ENCODE measurements at regions not wholly inside any gene's neighbourhood (a gene's known extent, or its start where the extent isn't known, plus 50 kb on each side); places are given as distances from the start of the nearest gene placed in this dataset.

DNA sequence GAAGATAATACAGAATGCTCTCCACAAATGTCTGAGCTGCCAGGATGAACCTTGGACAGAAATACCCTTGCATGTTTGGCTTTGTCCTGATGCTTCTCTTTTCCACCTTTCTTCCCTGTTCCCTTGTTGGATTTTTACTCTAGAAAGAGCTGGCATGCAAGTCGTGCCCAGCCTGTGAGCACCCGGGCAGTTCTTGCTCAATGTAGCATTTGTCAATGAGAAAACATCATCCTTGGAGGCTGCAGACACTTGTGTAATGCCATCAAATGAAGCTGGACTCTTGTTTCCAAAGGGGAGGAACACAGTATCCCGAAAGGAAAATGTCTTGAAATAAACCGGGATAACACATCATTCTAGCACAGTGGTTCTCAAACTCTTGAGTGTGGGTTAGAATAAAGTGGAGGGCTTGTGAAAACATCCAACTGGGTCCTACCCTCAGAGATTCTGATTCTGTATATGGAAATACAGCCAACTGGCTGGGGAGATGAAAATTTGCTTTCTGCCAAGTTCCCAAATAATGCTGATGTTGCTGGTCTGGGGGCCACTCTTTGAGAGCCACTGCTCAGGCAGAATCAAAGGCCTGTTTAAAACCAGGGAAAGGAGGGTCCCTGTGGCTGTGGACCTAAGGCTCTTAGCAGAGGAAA lies 237.2 kb downstream of the SPATA18 start:
- no peak for FAIRE-seq

DNA sequence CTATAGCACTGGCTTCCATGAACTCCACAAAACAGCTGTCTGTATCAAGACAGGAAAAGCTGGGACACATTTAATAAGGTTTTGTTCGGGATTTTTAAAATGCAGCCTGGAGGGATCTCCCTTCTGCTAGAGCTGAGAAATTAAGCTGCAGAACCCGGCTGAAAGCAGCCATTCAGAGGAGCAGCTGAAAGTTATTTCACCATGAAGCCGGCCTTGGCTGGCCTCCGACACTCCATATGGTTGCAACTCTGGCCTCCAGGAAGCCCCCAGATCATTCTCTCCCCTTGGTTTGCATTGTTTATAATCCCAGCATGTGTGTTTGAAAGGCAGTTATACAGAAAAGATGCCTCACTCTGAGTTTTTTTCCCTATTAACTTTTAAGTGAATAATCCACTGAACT lies 239.4 kb downstream of the SPATA18 start:
- no peak for FAIRE-seq

DNA sequence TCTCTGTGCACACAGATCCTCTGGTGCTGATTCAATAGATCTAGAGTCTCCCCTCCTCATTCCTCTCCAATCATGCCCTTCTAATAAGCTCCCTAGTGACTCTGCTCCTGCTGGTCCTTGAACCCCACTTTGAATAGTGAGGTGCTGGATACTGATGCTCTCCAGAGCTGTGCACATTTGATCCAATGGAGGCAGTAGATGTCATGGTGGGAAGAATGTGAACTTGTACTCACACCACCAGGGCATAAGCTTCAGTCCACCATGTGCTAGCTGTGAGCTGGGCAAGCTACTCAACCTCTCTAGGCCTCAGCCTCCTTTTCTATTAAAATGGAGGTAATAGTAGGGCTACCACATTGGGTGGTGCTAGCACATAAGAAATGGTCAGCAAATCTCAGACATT lies 241.1 kb downstream of the SPATA18 start:
- FAIRE-seq, result no peak

DNA sequence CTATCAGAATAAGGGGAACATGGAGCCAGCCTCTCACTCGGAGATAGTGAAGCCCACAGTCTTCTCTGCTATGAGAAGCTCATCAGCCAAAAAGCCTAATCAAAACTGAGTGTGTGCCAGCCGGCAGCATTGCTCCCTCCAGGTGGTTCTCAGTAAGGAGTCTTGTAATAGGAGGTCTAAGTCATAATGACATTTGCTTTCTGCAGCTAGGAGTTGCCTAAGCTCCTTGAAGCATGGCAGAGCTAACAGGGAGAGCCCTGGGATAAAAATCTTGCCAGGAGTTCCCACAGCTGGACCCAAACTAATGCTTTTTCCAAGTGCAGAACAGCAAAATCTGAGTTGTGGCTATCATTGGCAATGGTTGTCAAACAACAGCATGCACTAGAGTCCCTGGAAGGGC lies 245.2 kb downstream of the SPATA18 start:
- no peak for FAIRE-seq

DNA sequence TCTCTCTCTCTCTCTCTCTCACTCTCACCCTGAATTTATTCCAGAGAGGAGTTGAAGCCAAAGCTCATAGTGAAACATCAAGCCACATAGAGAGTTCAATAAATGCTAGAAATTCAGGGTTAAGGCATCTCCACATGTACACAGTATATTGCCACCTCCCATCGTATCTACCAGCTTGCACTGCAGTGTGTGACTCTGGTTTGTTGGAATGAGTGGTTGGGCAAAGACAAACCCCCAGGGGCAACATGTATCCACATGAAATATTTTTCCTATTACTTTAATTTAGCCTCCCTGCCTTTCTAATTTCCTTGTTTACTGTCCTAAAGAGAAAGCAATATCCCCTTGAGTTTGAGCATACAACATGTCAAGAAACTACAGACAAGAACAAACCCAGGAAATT lies 247.3 kb downstream of the SPATA18 start:
- FAIRE-seq, result no peak

DNA sequence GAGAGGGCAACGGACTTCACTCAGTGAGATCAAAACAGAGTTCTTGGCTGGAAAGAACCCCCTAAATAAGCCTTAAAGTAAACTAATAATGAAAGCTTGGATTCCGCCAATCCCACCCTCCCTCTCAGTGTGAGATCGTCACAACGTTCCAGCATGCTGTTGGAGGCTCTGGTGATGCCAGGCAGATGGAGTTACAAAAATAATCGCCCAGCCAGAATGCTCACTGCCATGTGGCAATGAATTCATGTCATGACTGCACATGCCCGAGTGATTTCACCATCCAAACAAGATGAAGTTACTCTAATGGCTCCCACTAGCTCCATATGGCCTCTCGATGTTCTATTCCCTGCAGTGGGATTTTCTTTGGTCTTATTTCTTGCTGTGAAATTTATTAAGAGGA lies 248.0 kb downstream of the SPATA18 start:
- no peak for FAIRE-seq

DNA sequence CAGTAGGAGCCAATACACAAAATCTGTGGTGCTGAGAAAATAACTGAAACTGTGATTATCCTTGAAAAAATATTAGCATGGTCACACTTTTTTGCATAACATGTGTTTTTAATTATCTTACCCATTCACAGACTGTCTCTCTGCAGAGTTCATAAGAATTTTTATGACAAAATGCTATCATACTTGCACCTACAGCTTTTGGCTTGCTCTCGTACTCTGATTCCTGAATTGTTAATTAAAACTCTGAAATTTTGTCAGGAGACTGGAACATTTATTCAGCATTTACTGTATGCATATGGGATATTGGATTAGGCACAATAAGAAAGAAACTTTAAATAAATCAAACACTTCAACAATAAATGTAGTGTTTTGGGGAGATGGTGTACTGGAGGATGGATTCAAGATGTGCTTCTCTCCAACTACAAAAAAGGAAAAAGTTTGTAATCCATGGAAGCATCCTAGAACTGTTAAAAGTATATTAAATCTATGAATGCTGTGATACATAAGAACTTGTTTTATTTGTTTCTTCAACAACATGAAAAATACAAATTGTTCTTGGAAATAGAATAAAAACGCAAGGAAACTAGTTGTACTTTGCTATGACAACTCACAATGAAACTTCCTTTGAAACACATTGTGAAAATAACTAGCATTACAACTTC lies 260.5 kb downstream of the SPATA18 start:
- FAIRE-seq, result no peak

DNA sequence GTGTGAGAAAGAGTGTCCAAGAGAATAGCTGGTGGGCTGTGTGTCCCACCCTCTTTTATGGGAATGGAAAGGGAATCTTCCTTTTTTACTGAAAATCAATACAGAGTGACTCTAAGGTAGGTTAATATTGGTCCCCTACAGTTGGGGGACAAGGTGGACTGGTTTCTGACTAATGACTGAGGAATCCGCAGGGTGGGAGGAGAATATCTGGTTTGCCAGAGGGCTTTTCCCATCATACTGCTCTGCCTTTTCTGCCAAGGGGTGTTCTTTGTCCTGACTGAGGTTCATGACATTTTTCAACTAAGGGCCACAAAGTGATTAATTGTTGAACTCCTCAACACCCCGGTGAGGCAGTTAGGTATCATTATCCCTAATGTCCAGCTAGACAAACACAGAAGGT lies 261.6 kb downstream of the SPATA18 start:
- no peak for FAIRE-seq

DNA sequence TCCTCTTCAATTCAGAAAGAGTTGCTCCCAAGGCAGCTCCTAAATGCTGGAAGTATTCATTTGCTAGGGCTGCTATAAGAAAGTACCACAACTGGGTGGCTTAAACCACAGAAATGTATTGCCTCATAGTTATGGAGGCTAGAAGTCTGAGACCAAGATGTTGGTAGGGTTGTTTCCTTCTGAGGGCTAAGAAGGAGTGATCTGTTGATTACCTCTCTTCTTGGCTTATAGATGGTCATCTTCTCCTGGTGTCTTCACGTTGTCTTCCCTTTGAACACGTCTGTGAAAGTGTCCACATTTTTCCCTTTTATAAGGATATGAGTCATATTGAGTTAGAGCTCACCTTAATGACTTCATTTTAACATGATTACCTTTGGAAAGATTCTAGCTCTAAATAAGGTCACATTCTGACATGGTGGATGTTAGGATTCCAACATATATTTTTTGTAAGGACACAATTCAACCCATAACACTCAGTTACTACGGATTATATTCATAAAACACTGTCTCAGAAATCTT lies 266.3 kb downstream of the SPATA18 start:
- FAIRE-seq, result no peak

DNA sequence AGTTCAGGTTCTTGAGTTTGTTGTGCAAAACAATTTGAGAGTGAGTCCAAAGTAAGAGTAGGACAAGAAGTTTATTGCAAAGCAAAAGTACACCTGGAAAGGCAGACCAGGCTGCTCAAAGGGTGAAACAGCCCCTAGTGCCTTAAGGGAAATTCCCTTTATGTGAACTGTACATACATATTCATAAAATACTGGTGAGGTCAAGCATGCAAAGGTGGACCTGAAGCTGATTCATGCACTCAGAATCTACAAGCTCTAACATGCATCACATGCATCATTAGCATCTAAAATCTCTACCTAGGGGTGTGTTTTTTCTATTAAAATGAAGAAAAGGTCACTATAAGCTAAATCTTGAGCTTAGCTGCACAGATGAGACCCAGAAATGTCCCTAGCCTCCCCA lies 266.9 kb downstream of the SPATA18 start:
- FAIRE-seq, result no peak

DNA sequence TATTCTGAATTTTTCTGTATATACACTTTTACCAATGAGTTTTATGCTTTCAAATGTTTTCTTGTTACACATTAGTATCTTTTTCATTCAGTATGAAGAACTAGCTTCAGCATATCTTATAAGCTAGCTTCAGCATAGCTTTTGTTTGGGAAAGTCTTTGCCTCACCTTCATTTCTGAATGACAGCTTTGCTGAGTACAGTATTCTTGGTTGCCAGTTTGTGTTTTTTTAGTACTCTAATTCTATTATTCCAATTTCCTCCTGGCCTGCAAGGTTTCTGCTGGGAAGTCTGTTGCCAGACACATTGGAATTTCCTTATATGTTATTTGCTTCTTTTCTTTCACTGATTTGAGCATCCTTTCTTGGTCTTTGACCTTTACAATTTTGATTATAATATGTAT lies 278.8 kb downstream of the SPATA18 start:
- FAIRE-seq, result no peak

DNA sequence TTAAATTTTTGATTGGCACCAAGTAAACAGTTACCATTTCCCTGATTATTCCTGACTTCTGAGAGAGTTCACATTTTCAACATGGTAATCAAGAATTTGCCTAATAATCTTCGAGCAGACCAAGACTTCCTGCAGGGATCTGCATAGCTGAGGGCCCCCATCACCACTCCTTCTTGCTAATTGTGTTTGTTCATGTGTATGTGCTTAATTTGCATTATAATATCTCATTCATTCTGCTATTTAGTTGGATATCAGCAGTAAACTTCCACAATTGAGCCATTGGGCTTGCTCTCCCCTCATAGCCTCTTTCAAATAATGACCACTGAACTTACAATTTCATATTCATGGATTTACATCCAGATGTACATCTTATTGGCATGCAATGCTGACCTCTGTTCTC lies 292.5 kb downstream of the SPATA18 start:
- FAIRE-seq, result no peak

DNA sequence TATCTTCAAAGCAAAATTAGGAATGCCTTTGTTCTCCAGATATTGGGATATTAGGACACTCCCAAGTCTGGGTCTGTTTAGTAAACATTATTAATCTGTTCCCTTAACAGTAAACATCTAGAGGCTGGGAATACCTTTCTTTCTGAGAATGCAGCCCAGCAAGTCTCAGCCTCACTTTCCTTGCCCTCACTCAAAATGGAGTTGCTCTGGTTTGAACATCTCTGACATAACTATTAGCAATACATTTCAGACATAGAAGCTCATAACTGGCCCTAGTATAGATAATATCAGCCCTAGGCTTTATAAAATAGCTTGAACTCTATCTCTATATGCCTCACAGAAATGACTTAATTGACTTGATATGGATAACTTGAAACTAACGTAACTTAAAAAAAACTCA lies 299.8 kb downstream of the SPATA18 start:
- FAIRE-seq, result no peak

DNA sequence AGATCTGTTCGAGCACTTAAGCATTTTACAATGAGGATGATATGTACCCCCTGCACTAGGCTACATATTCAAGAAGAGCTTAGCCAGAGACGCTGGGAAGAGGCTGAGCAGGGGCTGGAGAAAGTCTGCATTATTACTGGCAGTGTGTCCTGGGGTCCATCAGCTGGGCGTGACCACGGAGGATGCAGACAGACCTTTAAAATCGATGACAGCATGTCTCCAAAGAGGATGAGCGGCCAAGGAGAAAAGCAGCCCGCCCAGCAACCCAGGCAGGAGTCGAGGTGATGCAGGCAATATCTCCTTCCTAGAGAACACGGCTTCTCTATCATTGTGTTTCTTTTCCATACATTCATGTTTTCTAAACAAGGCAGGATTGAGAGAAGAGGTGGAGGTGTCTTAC lies 300.7 kb downstream of the USP46 start:
- FAIRE-seq, result no peak

DNA sequence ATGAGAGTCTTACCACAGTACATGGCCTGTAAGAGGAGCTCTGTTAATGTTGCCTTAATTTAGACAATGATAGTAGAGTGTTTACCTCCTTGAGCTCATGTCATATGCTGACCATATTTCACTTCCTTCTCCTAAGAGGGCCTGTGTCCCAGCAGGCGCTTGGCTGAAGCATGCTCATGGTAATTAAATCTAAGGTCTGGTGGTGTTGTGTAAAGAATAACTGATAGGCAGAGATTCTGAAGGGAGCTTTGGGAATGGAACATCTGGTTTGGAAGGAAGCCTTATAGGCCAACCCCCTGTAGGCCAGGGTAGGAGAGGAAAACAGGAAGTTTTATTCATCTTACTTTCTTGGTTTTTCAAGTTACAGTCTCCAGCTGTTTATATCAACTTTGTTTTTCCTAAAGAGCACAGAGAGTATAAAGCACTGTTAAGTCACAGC lies 300.2 kb downstream of the USP46 start:
- FAIRE-seq, result no peak

DNA sequence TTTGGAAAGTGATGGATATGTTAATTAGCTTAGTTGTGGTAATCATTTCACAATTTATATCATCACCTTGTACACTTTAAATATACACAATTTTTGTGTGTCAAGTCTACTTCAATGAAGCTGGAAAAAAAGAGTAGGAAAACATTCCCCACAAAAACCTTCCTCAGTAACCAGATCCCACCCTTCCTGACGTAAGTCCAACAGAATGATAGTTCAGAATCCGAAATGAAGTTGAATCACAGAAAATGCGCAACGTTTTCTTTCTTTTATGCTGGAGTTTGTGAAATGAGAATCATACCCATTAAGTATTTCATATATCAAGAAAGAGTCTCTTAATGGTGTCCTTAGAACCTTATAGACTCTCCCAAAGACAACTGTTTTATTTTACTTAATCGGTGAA lies 292.9 kb downstream of the USP46 start:
- FAIRE-seq, result no peak

DNA sequence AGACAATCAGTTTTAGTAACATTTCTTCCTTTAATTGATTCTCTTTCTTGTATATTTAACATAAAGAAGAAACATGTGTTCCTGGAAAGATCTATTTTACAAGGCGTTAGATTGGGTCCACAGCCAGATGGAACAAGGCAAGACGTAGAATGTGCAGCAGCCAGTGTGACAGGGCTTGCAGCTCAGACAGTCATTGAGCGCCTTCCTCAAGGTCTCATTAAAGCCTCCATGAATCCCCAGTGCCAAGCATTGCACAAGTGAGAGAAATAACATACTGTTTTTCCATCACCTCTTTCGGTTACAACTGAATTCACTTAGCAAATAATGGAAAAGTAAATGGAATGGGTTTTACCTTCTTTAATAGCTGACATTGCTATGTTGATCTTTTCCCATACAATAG lies 292.5 kb downstream of the USP46 start:
- no peak for FAIRE-seq

DNA sequence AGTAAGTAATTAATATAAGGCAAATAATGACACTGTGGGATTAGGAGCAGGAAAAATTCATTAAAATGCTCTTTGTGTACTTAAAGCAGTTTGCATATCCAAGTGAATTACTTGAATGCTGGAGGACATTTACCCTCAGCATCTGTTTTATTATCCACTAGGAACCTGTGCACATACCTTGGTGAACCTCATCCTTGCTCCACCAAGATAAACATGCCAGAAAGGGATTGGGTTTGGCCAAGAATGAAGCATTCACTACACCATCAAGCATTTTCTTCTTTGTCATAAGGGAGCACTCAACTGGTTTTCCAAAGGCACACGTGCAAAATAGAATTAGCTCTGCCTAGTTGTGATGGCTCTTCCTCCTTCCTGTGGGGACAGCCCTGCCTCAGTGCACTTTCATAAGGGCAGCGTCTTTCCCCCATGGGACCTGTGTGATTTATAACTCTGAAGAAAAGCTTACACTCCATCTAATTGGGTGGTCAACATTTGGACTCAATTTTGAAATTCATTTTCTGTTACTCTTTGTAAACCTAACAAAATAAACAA lies 291.7 kb downstream of the USP46 start:
- no peak for FAIRE-seq

DNA sequence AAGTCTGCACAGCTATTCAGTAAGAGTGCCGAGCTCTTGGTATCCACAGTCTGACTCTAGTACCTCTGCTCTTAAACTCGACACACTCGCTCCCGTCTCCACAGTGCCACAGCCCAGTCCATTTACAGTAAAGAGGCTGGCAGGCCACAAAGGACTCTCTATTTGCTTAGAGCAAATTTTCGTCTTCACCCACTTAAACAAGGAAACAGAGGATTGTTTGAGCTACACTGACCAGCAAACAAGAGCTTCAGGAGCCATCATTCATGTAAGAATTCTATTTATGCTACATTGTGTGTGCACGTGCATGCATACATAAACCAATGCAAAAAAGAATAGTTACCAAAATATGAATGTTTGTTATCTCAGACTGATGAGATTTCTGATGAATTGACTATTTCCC lies 290.2 kb downstream of the USP46 start:
- no peak for FAIRE-seq

DNA sequence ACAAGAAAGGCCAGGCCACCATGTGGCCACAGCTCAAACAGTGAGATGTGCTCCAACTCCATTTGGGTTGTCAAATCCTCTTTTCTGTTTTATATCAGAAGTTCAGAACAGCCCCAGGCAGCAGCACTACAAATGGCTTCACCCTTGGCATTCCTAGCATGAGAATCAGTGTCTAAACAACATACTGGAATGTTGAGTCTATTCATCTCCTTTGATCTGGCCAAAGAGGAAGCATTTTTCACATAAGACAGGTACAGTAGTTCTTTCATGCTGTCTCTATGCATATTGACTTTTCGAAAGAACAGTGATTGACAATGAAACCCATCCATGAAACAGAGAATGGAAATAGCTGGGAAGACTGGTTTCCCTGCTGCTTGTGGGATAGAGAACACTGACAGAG lies 289.5 kb downstream of the USP46 start:
- no peak for FAIRE-seq

DNA sequence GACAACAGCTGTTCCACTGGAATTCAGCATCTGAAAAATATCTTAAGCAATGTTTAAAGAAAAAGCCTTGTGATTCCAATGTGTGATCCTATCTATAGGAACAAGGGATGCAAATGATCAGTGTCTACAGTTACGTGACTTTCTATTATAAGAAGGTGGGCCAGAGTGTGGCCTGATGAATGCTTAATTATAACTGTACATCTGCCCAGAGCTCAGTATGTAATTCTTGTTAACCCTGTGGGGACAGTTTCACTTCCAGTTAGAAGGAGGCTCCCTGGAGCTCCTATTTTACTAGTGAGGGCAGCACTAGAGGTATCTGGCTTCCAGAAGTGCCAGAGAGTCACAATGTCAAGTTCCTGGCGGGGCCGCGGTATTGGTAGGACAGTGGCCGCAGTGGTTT lies 288.5 kb downstream of the USP46 start:
- no peak for FAIRE-seq

DNA sequence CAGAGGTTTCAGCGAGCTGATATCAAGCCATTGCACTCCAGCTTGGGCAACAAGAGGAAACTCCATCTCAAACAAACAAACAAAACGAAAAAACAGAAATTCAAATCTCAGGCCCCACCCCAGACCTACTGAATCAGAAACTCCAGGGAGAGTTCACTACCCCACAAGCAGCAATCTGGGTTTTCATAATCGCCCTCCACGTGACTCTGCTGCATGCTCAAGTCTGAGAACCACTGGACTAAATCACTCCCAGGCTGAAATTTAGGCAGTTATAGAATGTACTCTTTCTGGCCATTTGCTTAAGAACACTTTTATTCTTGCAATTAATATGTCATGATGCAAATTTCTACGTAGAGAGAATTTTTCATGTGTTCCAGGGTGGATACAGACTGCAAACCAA lies 287.3 kb downstream of the USP46 start:
- no peak for FAIRE-seq

DNA sequence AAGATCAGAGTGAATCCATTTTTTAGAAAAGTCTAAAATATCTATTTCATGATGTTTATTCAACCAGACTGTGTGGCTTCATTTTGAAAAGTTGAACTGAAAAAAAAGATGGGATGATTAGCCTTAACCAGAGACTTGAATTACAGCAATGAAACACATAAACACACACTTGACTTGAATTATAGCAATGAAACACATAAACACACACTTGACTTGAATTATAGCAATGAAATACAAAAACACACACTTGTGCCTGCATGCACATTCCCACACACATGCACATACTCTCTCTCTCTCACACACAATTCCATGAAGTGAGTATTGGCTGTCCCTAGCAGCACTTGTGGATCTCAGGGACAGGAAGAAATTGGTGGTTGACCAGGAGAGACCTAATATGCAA lies 286.8 kb downstream of the USP46 start:
- no peak for FAIRE-seq

DNA sequence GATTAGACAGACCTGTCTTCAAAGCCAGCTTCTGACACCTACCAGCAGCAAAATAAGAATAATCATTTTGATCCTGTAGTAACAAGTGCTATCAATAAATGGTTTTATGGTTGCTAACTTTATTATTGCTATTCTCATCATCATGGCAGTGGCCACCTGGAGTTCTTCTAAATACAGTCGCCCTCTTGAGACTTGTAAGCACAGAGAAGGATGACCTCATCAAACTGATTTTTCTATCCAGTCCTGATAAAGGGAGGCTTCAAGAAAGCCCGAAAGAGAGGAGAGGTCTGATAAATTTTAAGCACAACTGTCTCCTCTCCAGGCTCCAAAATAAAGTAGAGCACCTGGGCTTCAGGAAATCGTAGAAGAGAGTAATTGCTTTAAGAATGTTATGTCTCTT lies 286.4 kb downstream of the USP46 start:
- FAIRE-seq, result no peak

DNA sequence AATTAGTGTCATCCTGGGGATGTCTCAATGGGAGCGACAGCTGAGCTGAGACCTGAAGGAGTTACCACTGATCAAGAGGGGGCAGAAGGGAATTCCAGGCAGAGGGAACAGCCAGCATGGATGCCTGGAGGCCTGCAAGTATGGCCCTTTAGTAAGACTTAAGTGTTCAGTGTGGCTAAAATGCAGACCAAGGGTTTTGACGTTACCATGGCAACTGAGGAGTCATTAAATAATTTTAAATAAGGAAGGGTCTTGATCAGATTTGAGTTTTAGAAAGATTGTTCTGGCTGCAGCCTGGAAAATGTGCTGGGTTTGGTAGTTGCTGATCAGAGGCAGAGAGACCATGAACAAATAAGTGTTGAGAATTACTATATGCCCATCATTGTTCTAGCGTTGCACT lies 285.5 kb downstream of the USP46 start:
- no peak for FAIRE-seq

Data from islet of Langerhans (tissue), 1 donor.